ENCODE measurements at regions not wholly inside any gene's neighbourhood (a gene's known extent, or its start where the extent isn't known, plus 50 kb on each side); places are given as distances from the start of the nearest gene placed in this dataset.

- no peak for DNase-seq (ENCODE audit: low spot score)
- Mint-ChIP-seq H3K4me3 (ENCODE audit: unreplicated experiment) (no peak overlapping the region), H3K4me1 (ENCODE audit: unreplicated experiment) (no peaks in the 10 kb centered on the region), H3K9me3 (ENCODE audit: unreplicated experiment) (no peaks in the 10 kb centered on the region), H3K27ac (ENCODE audit: unreplicated experiment) (no peak overlapping the region), H3K36me3 (ENCODE audit: low read depth, unreplicated experiment) (no peaks in the 10 kb centered on the region), H3K27me3 (ENCODE audit: unreplicated experiment) (no peaks in the 10 kb centered on the region)
- no peak for TF ChIP-seq CTCF (IDR thresholded peaks at IDR 0.05; ENCODE audit: unreplicated experiment)
These were observed 128.0 kb upstream of the MYO3A start for GRCh38 chr10:25805986-25806385.

GRCh38 chr10:25808372-25808771 lies 125.7 kb upstream of the MYO3A start:
- H3K4me1 Mint-ChIP-seq (ENCODE audit: unreplicated experiment): no peaks in the 10 kb centered on the region
- H3K36me3 Mint-ChIP-seq (ENCODE audit: low read depth, unreplicated experiment): no peaks in the 10 kb centered on the region
- no peak for TF ChIP-seq CTCF (IDR thresholded peaks at IDR 0.05; ENCODE audit: unreplicated experiment)
- no peaks in the 10 kb centered on the region for H3K9me3 Mint-ChIP-seq (ENCODE audit: unreplicated experiment)
- DNase-seq (ENCODE audit: low spot score): no peak
- peaks cover 2% of the 10 kb centered on the region for H3K27me3 Mint-ChIP-seq (ENCODE audit: unreplicated experiment)
- no peak overlapping the region for H3K4me3 Mint-ChIP-seq (ENCODE audit: unreplicated experiment)
- no peak overlapping the region for H3K27ac Mint-ChIP-seq (ENCODE audit: unreplicated experiment)

- H3K27ac Mint-ChIP-seq (ENCODE audit: unreplicated experiment): no peak overlapping the region
These were observed 122.9 kb upstream of the MYO3A start for GRCh38 chr10:25811052-25811685.

DNA sequence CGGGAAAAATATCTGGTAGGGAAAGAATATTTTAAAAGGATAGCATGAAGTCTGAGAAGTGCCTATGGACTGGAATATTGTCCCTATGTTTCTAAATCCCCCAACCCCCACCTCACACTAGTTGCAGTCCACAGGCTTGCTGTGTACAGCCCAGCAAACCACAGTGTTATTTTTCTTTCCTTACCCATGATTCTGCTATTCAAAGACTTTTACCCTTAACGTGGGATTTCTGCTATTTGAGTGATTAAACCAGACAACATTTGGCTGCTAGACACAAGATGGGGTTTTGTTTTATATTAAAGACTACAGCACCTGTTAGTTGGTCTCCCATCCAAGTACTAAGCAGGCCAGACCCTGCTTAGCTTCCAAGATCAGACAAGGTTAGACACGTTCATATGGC lies 120.5 kb upstream of the MYO3A start:
- Mint-ChIP-seq H3K4me1 (ENCODE audit: unreplicated experiment) (no peaks in the 10 kb centered on the region), H3K27ac (ENCODE audit: unreplicated experiment) (no peak overlapping the region), H3K27me3 (ENCODE audit: unreplicated experiment) (peaks cover 2% of the 10 kb centered on the region), H3K9me3 (ENCODE audit: unreplicated experiment) (no peaks in the 10 kb centered on the region), H3K4me3 (ENCODE audit: unreplicated experiment) (no peak overlapping the region), H3K36me3 (ENCODE audit: low read depth, unreplicated experiment) (no peaks in the 10 kb centered on the region)
- no peak for TF ChIP-seq CTCF (IDR thresholded peaks at IDR 0.05; ENCODE audit: unreplicated experiment)
- DNase-seq (ENCODE audit: low spot score): no peak

More at GRCh38 chr10:25811052-25811685, 122.9 kb upstream of the MYO3A start:
- DNase-seq (ENCODE audit: low spot score): no peak
- H3K4me3 Mint-ChIP-seq (ENCODE audit: unreplicated experiment): no peak overlapping the region
- no peaks in the 10 kb centered on the region for H3K36me3 Mint-ChIP-seq (ENCODE audit: low read depth, unreplicated experiment)
- no peaks in the 10 kb centered on the region for H3K4me1 Mint-ChIP-seq (ENCODE audit: unreplicated experiment)
- H3K9me3 Mint-ChIP-seq (ENCODE audit: unreplicated experiment): no peaks in the 10 kb centered on the region
- TF ChIP-seq CTCF (IDR thresholded peaks at IDR 0.05; ENCODE audit: unreplicated experiment): no peak
- H3K27me3 Mint-ChIP-seq (ENCODE audit: unreplicated experiment): peaks cover 2% of the 10 kb centered on the region

DNA sequence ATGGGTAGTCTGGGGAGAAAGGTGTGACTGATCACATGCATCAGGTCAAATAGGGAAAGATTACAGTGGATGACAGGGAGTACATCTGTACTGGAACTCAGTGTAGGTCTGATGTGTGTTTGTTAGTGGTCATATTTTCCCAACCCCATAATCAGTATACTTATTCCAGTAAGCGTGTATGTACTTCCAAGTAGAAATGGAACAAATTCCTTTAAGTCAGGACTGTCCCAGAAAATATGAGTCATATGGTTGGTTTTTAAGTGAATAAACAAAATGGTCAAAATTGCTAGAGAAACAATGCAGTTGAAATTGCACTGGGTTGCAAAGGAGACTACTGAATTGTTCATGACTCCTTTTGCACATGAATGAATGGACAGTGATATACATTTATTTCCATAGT lies 118.8 kb upstream of the MYO3A start:
- Mint-ChIP-seq H3K27ac (ENCODE audit: unreplicated experiment) (no peak overlapping the region), H3K9me3 (ENCODE audit: unreplicated experiment) (no peaks in the 10 kb centered on the region), H3K4me1 (ENCODE audit: unreplicated experiment) (peaks cover 6% of the 10 kb centered on the region), H3K4me3 (ENCODE audit: unreplicated experiment) (no peak overlapping the region), H3K27me3 (ENCODE audit: unreplicated experiment) (peaks cover 2% of the 10 kb centered on the region), H3K36me3 (ENCODE audit: low read depth, unreplicated experiment) (no peaks in the 10 kb centered on the region)
- TF ChIP-seq CTCF (IDR thresholded peaks at IDR 0.05; ENCODE audit: unreplicated experiment): no peak
- no peak for DNase-seq (ENCODE audit: low spot score)
